Keratinocyte (primary cell): ENCODE measurements at regions not wholly inside any gene's neighbourhood (a gene's known extent, or its start where the extent isn't known, plus 50 kb on each side); places are given as distances from the start of the nearest gene placed in this dataset.

Experiments
- DNase-seq: peaks from one replicate; pipeline ENCODE4 v3.0.0-alpha.2; 2011; ENCODE audit warnings: low read depth, missing footprints, low spot score
- FAIRE-seq: peaks from 2 replicates; lab custom pipeline; 2011; peaks lifted over from hg19 to GRCh38; lab: Jason Lieb, UNC
- H2AFZ ChIP-seq: 2 replicates; pipeline ENCODE4 v1.6.0; 2012; ENCODE audit warnings: low read length, control low read depth, inconsistent platforms; ENCODE audit not compliant: control insufficient read depth
- H3K27ac ChIP-seq: 2 replicates; pipeline ENCODE4 v1.5.1; 2011; ENCODE audit warnings: low read length; ENCODE audit not compliant: control insufficient read depth, insufficient read depth
- H3K27me3 ChIP-seq: 3 replicates; pipeline ENCODE4 v1.6.0; 2011; ENCODE audit warnings: low read length; ENCODE audit not compliant: control insufficient read depth, insufficient read depth; ENCODE audit errors: extremely low read depth
- H3K36me3 ChIP-seq, 2 experiments: 2 replicates in 1 of 2; 3 replicates in 1 of 2; pipeline ENCODE4 v1.5.1; 2011; ENCODE audit warnings: low read length in 2 of 2, mild to moderate bottlenecking in 1 of 2; ENCODE audit not compliant: control insufficient read depth in 2 of 2, insufficient read depth in 2 of 2; ENCODE audit errors: extremely low read depth in 1 of 2
- H3K4me1 ChIP-seq: 3 replicates; pipeline ENCODE4 v1.5.1; 2011; ENCODE audit warnings: low read length; ENCODE audit not compliant: control insufficient read depth, insufficient read depth; ENCODE audit errors: extremely low read depth
- H3K4me2 ChIP-seq: 3 replicates; pipeline ENCODE4 v1.6.0; 2011; ENCODE audit warnings: low read depth, low read length; ENCODE audit not compliant: control insufficient read depth, insufficient read depth; ENCODE audit errors: extremely low read depth
- H3K4me3 ChIP-seq, 3 experiments: fragments of 200-600 bp in 1 of 3; sonication (generic) in 1 of 3; 2 replicates in 2 of 3; 3 replicates in 1 of 3; pipeline ENCODE4 v1.5.1; 2011 to 2016; ENCODE audit warnings: low read length in 3 of 3, mild to moderate bottlenecking in 3 of 3, control low read depth in 2 of 3, inconsistent platforms in 1 of 3, low read depth in 1 of 3, mixed read lengths in 1 of 3, mixed run types in 1 of 3, moderate library complexity in 1 of 3; ENCODE audit not compliant: control insufficient read depth in 2 of 3, insufficient read depth in 2 of 3; ENCODE audit errors: extremely low read depth in 1 of 3
- H3K79me2 ChIP-seq: 2 replicates; pipeline ENCODE4 v1.6.0; 2012; ENCODE audit warnings: low read length; ENCODE audit not compliant: control insufficient read depth, insufficient read depth
- H3K9ac ChIP-seq: 3 replicates; pipeline ENCODE4 v1.6.0; 2011; ENCODE audit warnings: low read length; ENCODE audit not compliant: control insufficient read depth, insufficient read depth; ENCODE audit errors: extremely low read depth
- H3K9me1 ChIP-seq: 3 replicates; pipeline ENCODE4 v1.6.0; 2011; ENCODE audit warnings: low read length; ENCODE audit not compliant: control insufficient read depth, insufficient read depth; ENCODE audit errors: extremely low read depth
- H3K9me3 ChIP-seq: 2 replicates; pipeline ENCODE4 v1.5.1; 2012; ENCODE audit warnings: low read depth, low read length; ENCODE audit not compliant: control insufficient read depth
- H4K20me1 ChIP-seq: 3 replicates; pipeline ENCODE4 v1.6.0; 2011; ENCODE audit warnings: low read length; ENCODE audit not compliant: control insufficient read depth, insufficient read depth; ENCODE audit errors: extremely low read depth
- EZH2 ChIP-seq: IDR thresholded peaks from one replicate; pipeline ENCODE4 v1.6.1; 2012; ENCODE audit warnings: inconsistent platforms, mild to moderate bottlenecking, low read length, moderate library complexity
- dilution Hi-C: fragments of 300-500 bp; cut with MboI; formaldehyde crosslinking; loops from one replicate; pipeline ENCODE4 v1.7.0; 2020; ENCODE audit warnings: low sequenced_read_pairs; ENCODE audit not compliant: extremely low pct_ligation_motif_present
- TF ChIP-seq, protein P1 (sequence below), 3 experiments: IDR thresholded peaks in 1 of 3; conservative IDR thresholded peaks in 1 of 3; optimal IDR thresholded peaks in 1 of 3; 2 replicates in 2 of 3; 3 replicates in 1 of 3; pipeline versions ENCODE3 to v1.5.1; 2011; ENCODE audit warnings: low read length in 3 of 3, mild to moderate bottlenecking in 3 of 3, moderate library complexity in 2 of 3, control low read depth in 1 of 3, inconsistent platforms in 1 of 3; ENCODE audit not compliant: insufficient read depth in 2 of 3; ENCODE audit errors: extremely low read depth in 1 of 3

DNA sequence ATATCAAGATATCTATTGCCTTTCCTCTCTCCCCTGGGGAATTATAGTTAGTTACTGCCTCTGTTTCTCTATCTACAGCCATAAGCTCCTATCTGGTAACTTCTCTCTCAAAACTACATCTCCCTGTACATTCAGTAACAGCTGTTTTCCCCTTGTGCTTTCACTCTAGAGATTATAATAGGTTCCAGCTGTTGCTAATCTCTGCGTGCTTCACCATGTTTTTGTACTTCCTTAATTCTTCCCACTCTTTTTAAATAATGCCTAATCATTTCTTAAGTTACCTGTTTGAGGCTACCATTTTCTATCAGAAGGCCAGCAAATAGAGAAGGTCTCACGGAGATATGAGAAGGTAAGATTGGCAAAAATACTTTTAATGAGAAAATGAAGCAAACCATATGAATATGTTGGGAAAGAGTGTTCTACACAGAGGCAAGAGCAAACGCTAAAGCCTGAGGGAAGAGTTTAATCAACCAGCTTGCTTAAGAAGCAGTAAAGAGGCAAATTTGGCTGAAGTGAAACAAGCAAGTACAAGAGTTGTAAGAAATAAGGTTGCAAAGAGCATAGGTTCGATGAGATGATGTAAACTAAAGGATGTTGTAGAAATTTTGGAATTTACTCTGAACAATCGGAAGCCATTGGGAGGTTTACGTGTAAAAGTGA is 101.9 kb upstream of the HGF start:
- Histone ChIP-seq H3K9me3 (no peaks in the 10 kb centered on the region), H2AFZ (no peak overlapping the region), H3K27ac (no peak overlapping the region), H4K20me1 (no peaks in the 10 kb centered on the region), H3K36me3 (no peaks in the 10 kb centered on the region), H3K79me2 (no peaks in the 10 kb centered on the region), H3K9ac (no peak overlapping the region), H3K27me3 (no peaks in the 10 kb centered on the region), H3K4me1 (no peaks in the 10 kb centered on the region), H3K4me3 (no peak overlapping the region), H3K9me1 (no peaks in the 10 kb centered on the region), H3K4me2 (no peak overlapping the region)
- TF ChIP-seq, protein P1, sequence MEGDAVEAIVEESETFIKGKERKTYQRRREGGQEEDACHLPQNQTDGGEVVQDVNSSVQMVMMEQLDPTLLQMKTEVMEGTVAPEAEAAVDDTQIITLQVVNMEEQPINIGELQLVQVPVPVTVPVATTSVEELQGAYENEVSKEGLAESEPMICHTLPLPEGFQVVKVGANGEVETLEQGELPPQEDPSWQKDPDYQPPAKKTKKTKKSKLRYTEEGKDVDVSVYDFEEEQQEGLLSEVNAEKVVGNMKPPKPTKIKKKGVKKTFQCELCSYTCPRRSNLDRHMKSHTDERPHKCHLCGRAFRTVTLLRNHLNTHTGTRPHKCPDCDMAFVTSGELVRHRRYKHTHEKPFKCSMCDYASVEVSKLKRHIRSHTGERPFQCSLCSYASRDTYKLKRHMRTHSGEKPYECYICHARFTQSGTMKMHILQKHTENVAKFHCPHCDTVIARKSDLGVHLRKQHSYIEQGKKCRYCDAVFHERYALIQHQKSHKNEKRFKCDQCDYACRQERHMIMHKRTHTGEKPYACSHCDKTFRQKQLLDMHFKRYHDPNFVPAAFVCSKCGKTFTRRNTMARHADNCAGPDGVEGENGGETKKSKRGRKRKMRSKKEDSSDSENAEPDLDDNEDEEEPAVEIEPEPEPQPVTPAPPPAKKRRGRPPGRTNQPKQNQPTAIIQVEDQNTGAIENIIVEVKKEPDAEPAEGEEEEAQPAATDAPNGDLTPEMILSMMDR (optimal IDR thresholded peaks at IDR 0.05 in 1 of 3, IDR thresholded peaks at IDR 0.05 in 1 of 3, conservative IDR thresholded peaks at IDR 0.05 in 1 of 3; ENCODE audit: extremely low read depth in 1 of 3, insufficient read depth in 2 of 3, low read length in 3 of 3): no peak
- TF ChIP-seq EZH2: no peak
- dilution Hi-C loops: no loop called here
- no peak for FAIRE-seq
- no peak for DNase-seq

DNA sequence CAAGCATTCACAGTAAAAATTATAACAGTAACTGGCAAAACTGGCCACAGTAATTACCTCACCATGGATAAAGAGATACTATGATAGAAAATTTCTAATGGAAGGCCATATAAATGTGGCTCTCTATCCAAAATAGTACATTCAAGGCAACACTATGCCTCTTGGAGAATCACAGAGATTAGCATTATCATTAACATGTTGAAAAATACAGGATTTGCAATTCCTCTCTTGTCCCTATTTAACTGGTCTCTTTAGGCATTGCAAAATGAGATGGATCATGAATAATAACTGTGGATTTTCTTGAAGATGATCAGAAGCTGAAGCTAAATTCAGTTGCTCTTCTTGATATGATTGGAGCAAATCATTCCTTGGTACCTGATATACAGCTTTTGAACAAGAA is 100.8 kb upstream of the HGF start:
- Histone ChIP-seq H3K9ac (no peak overlapping the region), H3K9me3 (no peaks in the 10 kb centered on the region), H2AFZ (no peak overlapping the region), H3K4me1 (no peaks in the 10 kb centered on the region), H3K27me3 (no peaks in the 10 kb centered on the region), H3K79me2 (no peaks in the 10 kb centered on the region), H4K20me1 (no peaks in the 10 kb centered on the region), H3K9me1 (no peaks in the 10 kb centered on the region), H3K27ac (no peak overlapping the region), H3K4me2 (no peak overlapping the region), H3K36me3 (no peaks in the 10 kb centered on the region), H3K4me3 (no peak overlapping the region)
- DNase-seq: no peak
- FAIRE-seq: no peak
- no peak for TF ChIP-seq EZH2
- TF ChIP-seq, protein P1 (optimal IDR thresholded peaks at IDR 0.05 in 1 of 3, IDR thresholded peaks at IDR 0.05 in 1 of 3, conservative IDR thresholded peaks at IDR 0.05 in 1 of 3; ENCODE audit: extremely low read depth in 1 of 3, insufficient read depth in 2 of 3, low read length in 3 of 3): no peak
- dilution Hi-C loops: no loop called here
